GM11168 (cell line): ENCODE measurements at regions not wholly inside any gene's neighbourhood (a gene's known extent, or its start where the extent isn't known, plus 50 kb on each side); places are given as distances from the start of the nearest gene placed in this dataset.
"Not testable (repeated sequence)": the region's sequence is repeated elsewhere in the genome, so short reads cannot be mapped to it uniquely, and the experiment has no call there.

ENCODE experiments used
- in situ Hi-C: fragments of 300-500 bp; cut with MboI; formaldehyde crosslinking; loops from one replicate; pipeline ENCODE4 v1.12.0; 2022; ENCODE audit warnings: low sequenced_read_pairs; ENCODE audit not compliant: unreplicated experiment

DNA sequence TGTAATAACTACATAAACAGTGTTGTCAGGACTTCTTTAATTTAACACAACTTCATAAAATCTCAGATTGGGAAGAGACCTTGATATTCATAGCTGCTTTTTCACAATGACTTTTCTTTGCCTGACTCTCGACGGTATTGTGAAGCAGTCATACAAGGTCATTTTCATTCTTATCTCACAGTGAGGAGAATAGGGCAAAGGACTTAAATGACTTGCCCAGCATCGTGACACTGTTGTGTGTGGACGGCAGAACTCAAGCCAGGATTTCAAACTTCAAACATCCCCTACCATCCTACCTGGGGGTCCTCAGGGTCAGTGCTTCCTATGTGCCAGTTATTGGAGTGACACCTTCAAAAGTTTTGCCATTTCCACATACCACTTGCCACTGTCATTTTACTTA lies 138.5 kb upstream of the GDF10 start:
- in situ Hi-C loops, result no loop called here

DNA sequence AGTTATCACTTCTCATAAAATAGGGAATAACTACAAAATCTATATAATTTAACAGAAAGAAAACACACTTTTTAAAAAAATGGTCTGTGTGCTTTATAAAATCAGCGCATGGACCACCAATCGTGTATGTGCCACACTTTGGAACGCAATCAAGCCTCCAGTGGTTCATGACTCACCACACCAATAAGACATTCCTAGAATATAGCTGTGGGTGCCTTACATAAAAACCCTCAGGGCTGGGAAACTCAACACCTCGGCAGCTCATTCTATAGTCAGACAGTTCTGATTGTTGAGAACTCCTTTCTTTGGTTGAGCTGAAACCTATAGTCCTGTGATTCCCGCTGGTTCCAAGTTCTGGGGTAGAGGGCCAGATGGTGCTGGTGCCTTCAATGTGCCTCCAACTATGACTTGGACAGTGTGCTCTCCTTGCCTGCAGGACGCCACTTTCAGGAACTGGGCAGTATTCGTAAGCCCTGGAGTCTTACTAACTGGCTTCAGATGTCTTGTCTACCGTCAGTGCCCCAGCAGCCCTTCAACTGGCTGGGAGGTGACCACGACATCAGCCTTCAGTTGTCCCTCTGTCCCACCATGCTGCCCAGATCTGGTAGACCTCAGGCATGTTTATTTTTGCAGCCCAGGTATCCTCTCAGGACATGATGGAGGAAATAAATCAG lies 135.7 kb upstream of the GDF10 start:
- in situ Hi-C loops, result no loop called here

DNA sequence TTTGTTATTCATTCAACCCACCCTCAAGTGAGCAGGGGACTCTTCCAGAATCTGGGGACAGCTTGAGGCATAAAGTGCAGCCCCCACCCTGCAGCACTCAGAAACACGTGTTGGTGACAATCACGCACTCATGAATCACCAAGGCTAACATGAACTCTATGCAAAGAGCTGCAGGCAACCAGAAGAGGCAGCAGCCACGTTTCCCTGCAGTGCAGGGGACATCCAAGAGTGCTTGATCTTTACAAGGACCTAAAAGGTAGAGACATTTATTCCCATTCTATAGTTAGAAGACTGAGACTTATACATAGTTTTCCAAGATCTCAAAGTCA lies 135.2 kb upstream of the GDF10 start:
- in situ Hi-C loops, result no loop called here

DNA sequence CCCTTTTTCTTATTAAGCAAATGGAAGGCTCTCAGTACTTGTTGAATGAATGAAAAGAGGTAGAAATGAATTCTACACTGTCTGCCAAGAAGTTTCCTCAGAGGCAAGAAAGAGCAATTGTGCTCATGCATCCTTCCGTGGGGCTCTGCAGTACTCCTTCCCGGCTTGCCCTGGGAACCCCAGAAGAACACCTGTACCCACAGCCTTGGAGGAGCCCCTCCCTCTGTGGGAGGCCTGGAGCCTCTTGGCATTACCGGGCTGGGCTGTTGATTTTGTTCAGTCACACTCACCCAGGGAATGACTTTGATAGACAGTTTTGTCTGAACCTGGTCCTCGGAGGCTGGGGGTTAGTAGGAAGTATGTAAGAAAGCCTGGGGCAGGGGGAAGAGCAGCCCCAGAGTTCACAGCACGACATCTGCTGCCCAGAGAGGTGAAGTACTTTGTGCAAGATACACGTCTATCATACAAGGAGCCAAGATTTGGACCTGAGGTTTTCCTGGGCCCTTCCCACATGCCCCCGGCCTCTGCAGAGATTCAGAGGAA lies 134.8 kb upstream of the GDF10 start:
- in situ Hi-C loops, result no loop called here

DNA sequence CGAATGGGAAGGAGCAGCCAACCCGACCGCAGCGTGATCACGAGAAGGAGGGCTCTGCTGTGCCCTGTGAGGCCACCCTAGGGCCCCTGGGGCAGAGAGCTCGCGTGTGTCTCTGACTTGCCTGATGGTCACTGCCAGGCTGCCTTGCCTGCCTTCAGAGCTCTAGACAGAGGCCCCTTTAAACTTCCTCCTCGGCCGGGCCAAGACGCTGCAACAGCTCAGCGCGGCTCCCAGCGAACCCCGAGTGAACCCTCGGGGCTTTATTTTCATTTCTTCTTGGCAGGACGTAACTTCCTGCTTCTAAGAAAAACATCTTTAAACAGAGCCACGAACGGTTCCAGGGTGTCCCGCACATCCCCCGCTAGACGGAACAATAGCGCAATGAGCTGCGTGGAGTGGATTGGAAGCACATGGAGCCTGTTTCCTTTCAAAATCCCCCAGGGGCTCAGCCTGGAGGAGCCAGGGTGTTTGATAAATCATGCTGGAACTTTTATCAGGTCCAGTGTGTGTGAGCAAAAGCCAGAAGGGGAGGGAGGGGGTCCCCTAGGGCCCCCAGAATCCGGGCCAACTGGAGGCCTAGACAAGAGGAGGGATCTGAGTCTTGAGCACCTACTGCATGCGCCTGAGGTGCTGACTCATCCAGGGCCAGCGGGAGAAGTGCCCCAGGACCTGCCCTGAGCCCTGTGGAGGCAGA lies 134.1 kb upstream of the GDF10 start:
- in situ Hi-C loops, result no loop called here

DNA sequence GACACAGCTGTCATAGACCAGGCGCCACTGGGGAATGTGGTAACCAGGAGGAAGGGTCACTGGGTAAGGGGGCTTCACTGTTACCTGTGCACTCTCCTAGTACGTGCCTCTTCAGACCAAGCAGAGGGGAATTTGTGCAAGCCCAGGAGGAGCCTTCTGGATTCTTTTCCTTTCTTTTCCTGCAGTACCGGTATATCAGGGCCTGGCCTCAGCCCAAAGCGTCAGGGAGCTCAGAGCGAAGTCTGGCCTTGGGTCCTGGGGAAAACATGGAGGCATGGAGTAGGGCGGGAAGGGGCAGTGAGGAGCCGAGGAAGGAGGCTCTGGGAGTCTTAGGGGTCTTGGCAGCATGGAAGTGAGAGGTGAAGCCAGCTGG lies 133.6 kb upstream of the GDF10 start:
- in situ Hi-C loops, result no loop called here

DNA sequence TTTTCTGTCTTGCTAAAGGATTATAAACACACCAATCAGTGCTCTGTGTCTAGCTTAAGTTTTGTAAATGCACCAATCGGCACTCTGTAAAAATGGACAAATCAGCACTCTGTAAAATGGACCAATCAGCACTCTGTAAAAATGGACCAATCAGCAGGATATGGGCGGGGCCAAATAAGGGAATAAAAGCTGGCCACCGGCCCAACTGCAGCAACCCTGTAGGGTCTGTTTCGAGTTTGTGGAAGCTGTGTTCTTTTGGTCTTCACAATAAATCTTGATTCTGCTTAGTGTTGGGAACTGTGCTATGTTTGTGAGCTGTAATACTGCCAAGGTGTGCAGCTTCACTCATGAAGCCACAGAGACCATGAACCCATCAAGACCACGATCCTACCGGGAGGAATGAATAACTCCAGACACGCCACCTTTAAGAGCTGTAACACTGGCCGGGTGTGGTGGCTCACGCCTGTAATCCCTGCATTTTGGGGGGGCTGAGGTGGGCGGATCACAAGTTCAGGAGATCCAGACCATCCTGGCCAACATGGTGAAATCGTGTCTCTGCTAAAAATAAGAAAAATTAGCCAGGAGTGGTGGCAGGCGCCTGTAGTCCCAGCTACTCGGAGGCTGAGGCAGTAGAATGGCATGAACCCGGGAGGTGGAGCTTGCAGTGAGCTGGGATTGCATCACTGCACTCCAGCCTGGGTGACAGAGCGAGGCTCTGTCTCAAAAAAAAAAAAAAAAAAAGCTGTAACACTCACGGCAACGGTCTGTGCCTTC lies 133.0 kb upstream of the GDF10 start:
- in situ Hi-C loops, result not testable (repeated sequence)

DNA sequence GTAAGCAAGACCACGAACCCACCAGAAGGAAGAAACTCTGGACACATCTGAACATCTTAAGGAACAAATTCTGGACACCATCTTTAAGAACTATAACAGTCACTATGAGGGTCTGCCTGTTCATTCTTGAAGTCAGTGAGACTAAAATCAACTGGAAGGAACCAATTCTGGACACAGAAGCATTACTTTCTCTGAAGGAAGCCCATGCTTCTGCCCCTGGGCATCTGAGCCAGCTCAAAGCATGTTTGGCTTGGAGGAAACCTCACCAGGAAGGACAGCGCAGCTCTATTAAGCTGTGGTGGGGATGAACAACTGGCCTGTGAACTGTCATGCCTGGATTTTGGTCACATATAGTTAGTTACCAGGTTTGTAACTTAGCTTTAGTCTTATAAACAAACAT lies 132.4 kb upstream of the GDF10 start:
- in situ Hi-C loops, result no loop called here

DNA sequence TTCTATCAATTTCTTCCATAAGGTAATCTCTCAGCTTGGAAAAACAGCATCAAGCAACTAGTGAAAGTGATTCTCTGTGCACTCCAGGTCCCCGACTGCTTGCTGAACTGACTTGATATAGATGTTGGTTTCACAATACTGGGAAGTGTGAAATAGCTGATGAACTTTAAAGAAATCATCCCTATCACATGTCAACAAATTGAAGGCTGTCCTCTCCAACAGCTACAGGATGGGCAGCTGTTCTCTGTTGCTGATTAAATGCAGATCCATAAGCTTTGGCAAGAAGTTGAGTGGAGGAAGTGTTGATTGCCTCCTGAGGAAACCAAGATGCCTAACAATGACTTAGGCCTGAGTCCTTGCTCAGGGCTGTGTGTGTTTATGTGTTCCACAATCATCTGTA lies 130.4 kb upstream of the GDF10 start:
- in situ Hi-C loops, result no loop called here

DNA sequence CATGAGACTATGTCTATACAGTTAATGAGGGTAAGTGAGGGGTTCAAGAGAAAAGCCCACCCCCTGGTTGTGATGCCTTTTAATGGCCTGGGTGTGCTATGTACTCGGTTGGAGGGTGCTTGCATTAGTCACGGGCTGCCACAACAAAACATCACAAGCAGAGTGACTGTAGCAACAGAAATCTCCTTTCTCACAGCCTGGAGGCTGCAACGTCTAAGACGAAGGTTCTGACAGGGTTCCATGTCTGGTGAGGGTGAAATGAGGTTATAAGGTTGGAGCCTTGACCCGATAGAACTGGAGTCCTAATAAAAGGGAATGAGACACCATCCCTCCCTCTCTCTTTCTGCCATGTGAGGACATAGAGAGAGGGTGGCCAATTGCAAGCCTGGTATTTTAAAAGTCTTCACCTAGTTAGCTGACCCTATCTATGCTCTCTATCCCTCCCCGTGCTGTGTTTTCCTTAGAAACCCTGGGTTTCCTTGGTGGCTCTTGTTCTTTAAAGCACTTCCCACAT lies 126.0 kb upstream of the GDF10 start:
- in situ Hi-C loops, result no loop called here

DNA sequence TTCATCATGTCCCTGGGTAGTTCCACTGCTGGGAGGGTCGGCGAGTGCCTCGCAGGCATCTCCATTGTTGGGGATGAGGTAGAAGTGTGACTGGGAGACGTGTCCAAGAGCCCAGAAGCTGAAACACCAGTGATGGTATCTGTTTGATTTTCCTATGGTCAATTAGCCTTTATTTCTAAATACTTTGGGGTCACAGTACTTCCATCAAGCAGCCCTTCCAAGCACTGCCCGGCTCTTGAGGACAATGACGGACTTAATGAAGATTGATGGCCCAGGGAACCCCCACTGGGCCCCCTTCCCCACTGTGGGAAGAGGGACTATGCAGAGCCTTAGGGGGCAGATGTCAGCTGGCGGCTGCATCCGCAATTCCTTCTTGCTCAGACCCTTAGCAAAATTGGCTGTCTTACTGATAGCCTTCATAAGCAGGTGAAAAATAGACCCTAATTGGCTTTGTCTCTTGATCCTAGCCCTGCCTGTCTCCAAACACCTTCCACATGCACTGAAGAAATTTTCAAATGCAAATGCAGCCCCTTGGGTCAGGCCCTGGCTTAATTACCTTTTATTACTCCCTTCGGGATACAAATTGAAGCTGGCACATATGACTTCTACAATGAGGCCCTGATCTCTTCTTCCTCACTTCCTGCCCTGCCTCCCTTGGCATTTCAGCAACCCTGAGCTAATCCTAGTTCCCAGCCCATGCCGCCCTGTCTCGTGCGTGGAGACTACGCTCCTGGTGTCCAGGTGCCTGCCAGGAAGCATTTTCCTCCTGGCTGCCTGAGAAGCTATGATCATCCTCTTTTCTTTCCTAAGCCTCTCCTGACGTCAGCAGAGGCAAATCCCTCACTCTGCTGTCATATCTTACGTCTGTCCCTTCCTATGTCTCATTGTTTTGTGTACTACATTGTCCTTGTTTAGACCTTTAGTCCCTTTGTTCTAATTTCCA lies 124.5 kb upstream of the GDF10 start:
- in situ Hi-C loops, result no loop called here

DNA sequence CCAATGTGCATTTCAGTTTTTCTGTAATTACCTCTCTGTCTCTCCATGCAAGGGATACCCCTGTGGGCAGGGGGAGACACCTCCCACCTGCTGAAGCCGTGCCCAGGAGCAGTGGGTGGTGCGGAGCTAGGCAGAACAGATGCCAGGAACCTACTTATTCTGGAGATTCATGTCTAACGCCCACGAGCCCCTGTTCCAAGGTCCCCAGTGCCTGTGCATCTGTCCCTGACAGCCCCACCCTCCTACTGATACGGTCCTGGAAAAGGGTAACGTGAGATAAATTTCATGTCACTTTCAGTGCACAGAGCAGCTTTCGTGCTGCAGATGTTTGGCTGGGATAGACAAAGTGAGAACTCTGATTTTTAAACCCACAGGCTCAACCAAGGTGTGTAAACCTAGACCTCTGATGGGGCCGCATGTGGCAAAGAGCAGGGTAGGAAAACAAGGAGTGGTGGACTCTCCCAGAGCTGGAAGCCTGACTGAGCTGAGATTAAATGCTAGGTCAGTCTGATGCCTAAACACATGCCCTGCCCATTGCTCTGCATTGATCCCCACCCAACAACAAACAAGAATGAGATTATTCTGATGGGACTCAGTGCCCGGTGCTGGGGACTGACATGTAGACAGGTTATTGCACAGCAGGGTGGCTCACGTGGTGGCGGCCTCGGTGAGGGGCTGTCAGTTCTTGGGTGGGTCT lies 123.6 kb upstream of the GDF10 start:
- in situ Hi-C loops, result no loop called here

DNA sequence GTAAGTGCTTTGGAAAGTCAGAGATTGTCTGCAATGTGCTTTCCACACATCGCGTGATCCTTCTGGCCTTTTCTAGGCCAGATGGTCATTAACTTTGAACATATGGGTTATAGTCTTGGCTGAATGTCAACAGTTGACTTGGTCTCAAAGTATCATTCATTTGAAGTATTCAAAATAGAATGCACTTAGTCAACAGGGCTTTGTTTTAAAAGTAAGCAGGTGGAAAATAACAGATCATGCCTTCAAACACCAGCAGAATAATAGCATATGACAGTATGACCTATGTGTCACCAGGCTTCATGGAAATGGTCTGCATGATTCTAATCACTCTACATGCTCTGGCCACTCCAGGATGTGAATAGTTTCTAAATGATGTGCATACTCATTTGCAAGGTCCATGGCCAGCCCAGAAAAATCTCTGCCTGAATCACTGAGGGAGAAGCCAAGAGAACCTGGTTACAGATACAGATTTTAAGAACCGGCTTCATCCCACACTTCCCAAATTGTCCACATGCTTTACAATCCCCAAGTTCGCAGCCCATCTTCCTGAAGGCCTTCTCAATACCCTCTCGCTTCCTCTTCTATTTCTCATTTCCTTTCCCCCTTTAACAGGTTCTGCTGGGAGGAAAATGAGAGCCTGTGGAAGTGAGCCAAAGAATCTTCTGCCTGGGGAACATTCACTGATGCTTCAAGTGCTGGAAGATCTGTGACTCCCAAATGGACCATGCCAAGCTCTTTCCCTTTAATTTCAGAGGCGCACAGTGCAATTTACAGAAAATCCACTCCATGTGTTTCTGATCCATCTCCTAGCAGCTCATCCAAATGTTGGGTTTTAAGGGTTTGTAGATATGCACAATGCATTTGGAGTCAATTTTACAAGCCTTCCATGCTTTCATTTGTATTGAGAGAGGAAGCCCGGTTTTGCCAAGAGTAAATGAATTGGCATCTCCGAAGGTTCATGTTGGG lies 122.8 kb upstream of the GDF10 start:
- in situ Hi-C loops, result no loop called here

DNA sequence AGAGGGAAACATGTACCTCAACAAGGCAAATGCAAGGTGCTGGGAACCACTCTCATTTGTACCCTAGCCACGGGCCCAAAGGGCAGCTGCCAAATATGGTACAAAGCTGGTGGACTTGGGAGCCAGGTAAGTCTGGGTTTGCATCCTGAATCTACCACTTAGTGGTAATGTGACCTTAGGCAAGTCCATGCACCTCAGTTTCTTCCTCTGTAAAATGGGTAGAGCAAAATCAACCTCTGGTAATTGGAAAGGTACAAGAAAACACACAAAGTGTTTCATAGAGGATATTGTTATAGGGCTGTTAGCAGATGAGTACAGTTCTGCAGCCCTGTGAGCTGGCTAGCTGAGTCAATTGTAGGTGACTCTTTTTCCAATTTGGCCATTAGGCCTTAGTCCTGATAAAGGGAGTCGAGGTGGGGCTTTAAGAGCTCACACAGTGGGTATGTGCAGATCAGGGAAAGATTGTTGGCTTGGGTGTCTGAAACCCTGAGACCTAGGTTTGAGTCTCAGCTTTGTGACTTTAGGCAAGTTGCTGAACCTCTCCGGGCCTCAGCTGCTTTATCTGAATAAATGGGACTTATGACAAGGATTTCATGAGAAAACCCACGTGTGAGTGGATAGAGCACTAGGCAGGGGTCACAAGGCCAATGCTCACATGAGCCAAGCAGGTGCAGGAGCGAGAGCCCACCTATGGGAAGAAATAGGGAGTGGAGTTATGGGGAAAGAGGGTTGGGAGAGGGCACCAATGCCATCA lies 121.3 kb upstream of the GDF10 start:
- in situ Hi-C loops, result no loop called here

DNA sequence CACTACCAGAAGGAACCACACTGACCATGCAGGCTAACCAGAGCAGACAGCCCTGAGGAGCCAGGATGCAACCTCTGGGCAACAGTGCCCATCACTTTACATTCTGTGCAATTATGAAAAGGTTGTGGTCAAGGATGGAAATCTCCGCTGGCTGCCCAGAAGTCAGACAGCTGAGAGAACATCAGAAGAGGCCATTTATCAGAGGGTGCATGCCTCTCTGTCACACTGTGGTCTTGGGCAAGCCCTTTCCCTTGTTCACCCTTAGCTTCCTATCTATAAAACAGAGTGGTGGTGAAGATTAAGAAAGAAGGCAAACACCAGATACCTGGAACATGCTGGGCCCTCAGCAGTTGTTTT lies 120.7 kb upstream of the GDF10 start:
- in situ Hi-C loops, result no loop called here

DNA sequence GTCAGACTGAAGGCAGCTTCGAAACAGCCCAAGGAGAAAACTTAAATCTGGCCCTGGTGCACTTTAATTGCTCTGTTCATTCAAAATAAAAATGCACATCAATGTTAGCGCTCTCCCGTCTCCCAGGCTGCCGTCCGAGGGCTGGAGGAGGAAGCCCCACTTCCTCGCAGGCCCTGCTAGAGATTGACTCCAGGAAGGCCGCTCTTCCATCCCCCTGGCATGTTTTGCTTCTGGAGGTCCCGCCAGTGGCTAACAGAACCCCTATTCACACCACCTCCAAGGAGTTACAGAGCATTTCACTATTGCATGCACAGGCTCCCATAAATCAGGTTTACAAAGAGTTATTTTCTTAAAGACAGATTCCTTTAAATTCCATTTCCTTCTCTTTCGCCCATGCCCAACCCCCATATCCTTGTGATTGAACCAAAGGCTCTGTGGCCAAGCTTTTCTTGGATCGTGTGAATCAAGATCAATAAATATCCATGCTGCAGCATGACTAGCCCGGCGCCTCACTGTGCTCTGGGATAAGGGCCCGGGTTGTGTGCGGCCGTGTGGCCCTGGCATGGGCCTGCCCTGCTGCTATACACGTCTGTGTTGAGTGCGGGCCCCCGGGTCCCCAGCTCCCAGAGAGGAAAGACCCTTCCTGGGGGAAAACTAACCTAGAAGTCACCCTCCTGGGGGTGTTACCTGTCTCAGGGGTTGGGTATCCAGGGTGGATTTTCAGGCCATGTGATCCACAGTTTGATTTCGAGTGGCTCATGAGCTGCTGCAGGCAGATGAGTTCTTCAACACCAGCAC lies 118.7 kb upstream of the GDF10 start:
- in situ Hi-C loops, result no loop called here
